NCI-H146 treated with DMSO at 0.1 percent for 48 hours (cell line): ENCODE measurements at regions not wholly inside any gene's neighbourhood (a gene's known extent, or its start where the extent isn't known, plus 50 kb on each side); places are given as distances from the start of the nearest gene placed in this dataset.

Experiments used
- DNase-seq: peaks from one replicate; lab custom pipeline; 2025; ENCODE audit not compliant: unreplicated experiment; lab: John Stamatoyannopoulos, UW

DNA sequence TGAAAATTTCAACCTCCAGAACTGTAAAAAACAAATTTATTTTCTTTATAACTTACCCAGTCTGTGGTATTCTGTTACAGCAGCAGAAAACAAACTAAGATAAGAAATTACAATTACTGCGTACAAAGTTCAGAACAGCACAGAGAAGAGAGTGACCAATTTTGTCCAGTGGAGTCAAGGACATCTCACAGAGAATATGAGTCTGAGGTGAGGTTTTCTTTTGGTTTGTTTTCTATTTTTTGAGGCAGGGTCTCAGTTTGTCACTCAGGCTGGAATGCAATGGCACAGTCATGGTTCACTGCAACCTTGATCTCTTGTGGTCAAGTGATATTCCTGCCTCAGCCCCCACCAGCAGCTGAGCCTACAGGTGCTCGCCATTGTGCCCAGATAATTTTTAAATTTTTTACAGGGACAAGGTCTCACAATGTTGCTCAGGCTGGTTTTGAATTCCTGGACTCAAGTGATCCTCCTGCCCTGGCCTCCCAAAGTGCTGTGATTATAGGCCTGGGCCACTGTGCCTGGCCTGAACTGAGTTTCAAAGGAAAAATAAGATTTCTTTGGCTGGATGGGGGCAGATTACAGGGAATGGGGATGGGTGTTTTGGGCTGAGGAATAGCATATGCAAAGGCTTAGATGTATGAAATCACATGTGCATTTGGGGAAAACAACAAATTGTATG is 201.1 kb upstream of the USP24 start:
- DNase-seq, result no peak

DNA sequence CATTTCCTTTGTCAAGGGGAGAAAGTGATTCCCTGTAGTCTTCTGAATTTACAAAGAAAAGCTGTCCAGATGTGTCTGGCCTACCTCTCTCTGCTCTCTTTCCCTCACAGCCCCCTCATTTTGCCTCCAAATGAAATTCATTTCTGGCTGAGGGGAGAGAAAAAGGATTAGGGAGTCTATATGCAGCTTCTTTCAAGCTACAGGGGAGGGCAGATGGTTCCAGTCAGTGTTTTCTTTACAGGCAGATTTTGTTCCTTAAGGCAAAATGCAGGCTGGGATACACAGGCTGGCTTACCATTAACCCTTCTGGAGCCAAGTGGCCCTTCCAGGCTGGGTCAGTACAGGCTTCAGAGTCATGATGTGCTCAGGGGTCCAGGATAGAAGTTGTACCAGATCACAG is 198.1 kb upstream of the USP24 start:
- no peak for DNase-seq

DNA sequence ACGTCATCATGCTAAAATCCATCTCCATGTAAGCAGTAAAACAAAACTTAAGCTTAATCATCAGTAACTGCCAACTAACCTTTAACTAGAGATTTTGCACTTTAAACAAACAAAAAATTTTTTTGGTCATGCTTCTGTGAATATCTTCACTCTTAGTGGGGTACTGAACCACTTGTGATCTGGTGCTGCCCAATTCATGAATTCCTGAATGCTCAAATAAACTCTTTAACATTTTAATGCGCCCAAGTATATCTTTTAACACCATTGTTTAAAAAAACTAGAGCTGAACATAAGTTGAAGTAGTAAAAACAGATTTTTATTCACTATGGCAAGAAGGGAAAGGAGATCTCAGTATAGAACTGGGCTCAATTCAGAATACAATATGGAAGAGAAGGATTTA is 196.9 kb upstream of the USP24 start:
- no peak for DNase-seq

DNA sequence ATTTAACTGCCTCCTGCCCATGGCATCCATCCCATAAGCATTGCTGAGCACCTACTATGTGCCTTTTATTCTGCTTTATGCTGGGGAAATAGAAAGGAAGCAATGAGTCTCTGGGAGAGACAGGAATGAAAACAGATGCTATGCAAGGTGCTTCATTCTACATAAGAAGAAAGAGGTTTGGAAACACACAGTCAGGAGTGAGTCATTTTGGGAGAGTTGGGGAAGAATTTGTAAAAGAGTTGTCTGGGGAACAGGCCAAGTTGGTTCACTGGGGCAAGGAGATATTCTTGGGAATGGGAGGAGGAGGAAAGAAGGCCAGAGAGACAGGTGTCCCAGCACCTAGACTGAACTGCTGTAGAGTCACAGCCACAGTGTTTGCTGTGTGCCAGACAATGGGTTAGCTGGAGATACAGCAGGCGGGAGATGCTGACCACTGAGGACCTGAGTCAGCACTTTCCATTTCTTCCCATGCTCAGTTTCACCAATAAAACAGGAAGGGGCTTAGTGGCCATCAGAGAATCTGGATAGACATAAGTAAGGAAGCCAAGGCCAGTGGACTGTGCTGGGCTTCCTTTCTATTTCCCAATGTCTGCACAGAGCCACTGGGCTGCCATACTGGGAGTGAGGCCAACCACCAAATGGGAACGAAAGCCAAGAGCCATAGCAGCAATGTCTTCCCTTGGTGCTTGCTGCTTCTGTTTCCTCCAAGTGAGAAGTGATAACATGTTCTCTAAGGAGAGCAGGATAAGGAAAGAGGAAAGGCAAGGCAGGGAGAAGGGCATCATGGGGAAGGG is 187.7 kb upstream of the USP24 start:
- no peak for DNase-seq

DNA sequence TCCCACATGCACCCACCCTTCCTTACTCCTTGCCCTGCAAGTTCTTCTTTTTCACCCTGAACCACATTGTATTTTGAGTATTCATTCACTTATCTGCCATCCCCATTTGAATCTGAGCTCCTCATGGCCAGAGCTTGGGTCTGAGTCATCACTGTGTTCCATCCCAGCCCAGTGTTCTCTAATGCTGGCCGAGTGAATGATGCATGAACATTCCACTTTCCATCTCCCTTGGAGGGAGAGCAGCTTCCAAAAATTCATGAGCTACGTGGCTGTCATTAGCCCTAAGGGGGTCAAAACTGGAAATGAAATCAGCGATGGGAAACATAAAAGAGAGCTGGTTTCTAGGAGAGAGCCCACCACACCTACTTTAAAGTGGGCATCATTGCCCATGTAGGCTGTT is 187.0 kb upstream of the USP24 start:
- no peak for DNase-seq

DNA sequence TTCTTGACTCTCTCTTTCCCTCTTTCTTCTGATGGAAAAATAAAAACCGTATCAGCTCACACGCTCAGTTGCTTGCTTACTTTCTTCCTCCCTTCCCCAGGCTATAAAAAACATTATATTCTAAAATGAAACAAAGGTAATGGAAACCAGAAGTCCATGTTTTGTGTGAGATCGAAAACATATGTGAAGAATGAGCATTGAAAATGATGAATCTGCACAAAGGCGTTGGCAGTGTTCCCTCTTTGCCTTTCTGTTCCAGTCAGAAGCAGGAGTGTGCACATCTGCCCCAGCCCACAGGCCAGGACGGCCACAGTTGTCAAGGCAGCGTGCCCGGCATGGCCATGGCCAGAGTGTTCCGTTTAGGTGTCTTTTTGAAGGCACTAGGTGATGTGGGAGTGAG is 185.3 kb upstream of the USP24 start:
- no peak for DNase-seq

DNA sequence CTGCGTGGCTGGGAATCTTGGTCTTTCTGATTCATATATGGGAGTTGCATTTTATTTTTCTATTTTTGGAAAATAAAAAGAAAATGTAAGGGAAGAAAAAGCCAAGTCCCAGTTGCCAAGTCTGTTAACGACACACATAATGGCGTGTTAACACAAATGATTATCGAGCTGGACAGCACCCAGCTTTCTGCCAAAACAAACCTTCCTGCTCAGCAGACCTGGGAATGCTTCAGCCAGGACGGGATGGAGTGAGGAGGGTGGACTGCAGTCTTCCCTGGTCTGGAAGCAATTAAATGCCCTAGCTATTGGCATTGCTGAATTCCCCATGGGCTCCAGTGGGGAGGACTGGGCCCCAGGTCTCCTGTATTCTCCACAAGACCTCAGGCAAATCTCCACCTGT is 184.2 kb upstream of the USP24 start:
- no peak for DNase-seq

DNA sequence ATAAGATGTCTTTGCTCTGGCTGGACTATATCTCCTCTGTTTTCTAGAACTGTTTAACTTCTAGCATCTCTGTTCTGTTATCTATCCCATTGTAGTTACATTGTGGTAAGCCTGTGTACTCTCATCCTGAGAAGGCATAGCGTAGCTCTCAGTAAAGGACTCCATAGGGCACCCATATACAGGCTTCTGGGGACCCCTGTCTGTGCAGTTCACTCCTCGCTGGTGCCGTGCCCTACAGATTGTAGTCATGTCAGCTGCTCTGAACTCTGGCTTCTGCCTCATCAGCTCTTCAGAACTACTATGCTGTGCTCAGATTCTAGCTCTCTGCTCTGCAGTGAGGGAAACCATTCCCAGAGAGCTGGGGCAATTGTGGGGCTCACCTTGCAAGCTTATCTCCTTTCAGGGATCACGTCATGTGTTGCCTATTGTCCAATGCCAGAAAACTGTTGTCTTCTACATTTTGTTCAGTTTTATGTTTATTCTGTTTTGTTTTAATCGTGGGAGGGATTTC is 181.3 kb upstream of the USP24 start:
- DNase-seq, result no peak

DNA sequence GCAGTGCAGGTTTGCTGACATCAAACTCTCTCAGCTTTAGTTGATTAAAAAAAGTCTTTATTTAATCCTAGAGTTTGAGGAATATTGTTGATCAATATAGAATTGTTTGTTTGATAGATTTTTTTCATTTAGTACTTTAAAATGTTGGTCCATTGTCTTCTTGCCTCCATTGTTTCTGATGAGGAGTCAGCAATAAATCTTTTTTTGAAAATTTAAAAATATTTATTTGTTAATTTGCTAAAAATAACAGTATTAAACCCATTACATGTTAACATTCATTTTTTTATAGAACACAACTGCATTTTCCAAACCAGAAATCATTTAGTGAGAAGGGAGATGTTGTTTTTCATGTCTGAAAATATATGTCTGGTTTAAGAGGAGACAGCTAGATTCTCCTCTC is 173.8 kb upstream of the USP24 start:
- DNase-seq, result no peak

DNA sequence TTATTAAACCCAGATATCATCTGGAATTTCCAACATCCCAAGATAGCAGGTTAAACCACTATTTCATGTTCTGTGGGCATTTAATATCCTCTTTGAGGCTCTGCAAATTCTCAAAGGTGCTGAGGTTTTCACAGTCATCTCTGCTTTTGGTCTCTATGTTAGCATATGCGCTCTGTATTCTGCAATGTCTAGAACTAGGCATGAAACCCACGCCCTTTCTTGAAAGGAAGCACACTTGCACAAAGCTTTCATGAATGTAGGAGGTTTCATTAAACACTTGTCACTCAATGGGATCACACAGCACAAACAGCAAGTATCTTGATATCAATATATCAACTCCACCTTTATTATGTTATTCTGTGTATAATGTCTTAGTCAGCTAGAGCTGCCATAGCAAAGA is 172.0 kb upstream of the USP24 start:
- DNase-seq, result no peak

DNA sequence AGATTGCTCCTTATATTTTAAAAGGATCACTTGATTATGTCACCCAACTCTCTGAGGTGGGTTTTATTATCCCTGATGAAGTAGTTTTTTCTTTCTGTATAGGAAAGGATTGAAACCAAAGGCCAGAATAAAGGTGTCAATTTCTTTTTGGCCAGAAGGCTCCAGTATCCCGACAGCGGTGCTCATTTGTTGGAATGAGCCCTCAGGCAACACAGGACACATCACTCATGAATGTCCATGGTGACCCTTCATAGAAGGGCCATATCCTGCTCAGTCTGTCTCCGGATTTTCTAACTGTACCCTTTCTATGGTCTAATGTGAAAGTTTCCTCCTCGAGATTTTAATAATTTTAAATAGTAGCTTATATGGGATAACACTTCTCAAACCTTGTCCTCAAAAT is 171.3 kb upstream of the USP24 start:
- DNase-seq, result no peak

DNA sequence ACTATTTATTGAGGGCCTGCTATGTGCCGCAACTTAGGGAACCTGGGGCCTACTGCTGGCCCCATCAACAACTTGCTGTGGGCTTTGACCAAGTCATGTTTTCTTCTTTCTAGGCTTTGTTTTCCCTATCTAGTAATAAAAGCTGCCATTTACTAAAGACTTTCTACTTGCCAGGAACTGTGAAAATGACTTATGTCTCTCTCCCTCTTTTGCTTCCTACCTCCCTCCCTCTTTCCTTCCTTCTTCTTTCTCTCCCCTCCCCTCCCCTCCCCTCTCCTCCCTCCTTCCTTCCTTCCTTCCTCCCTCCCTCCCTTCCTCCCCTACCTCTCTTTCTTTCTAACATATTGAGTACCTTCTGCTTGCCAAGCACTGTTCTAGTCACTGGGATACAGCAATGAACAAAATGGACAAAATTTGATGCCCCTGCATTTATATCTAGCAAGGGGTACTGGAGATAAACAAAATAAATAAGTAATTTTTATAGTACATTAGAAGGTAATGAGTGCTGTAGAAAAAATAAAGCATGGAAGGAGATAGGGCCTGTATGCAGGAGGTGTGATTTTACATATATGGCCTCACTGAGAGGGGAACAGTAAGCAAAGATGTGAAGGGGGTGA is 170.3 kb upstream of the USP24 start:
- no peak for DNase-seq

DNA sequence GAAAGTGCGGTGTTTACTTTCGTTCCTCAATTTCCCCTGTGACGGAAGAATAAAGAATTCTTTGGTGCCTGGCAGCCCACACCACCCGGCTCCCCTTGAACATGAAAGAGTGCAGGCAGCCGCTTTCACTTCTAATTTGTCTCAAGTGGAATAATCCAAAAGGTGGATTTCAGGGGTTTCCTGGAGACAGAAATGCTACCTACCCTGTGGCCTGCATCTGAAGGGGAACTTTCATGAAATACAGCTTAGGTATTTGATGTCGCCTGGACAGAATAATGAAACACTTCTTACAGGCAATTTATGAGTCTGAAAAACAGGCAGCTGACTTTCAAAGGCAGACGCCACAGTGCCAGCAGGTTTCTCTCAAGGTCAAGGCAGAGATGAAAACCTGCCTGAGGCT is 169.5 kb upstream of the USP24 start:
- no peak for DNase-seq

DNA sequence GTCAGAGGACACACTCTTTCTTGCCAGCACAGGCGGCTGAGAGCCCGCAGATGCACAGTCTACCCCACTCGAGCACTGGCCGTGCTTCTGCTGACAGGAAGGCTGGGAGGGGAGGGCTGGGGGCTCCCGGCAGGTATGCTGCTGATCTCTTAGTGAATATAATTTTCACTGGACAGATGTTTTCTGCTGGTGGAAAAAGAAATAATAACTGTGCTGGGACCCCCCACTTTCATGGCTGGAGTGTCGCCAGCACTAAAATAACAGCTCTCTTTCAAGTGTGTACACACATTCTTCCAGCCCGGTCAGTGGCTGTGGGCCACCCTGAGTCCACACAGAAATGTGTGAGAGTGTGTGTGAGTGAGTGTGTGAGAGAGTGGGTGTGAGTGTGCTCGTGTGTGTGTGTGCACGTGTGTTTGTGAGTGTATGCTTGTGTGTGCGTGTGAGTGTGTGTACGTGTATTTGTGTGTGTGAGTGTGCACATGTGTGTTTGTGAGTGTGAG is 167.7 kb upstream of the USP24 start:
- DNase-seq, result no peak

DNA sequence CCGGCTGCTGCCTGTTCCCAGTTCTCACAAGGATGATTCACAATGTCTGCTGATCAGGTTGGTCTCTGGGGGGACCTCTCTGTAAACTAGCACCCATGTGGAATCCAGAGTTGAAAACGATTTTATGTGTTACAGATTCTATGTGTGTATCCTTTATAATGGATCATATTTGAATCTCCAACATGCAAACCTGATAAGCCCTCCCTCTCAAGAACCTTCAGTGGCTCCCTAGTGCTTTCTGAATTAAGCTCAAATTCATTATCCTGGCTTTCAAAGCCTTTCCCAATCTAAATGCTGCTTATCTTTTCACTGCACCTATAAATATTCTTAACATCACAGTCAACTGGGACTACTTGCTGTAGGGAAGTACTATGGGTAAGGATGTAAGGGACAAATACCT is 166.8 kb upstream of the USP24 start:
- no peak for DNase-seq

DNA sequence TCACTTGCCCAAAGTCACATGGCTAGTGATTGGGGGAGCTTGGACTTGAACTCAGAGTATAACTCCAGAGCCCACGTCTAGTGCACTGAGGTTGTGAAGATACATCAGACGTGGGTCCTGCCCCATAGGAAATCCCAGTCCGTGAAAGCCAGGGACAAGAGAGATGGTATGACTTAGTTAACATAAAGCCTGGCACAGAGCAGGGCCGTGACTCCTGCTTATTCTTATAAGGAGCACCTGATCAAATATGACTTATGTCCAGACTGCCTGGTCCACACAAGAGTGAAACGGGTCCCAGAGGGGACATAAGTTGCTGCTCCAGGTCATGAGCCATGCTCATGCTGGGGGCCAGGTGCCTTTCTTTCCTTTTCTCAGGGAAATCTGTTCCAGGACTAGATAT is 166.3 kb upstream of the USP24 start:
- DNase-seq, result no peak

DNA sequence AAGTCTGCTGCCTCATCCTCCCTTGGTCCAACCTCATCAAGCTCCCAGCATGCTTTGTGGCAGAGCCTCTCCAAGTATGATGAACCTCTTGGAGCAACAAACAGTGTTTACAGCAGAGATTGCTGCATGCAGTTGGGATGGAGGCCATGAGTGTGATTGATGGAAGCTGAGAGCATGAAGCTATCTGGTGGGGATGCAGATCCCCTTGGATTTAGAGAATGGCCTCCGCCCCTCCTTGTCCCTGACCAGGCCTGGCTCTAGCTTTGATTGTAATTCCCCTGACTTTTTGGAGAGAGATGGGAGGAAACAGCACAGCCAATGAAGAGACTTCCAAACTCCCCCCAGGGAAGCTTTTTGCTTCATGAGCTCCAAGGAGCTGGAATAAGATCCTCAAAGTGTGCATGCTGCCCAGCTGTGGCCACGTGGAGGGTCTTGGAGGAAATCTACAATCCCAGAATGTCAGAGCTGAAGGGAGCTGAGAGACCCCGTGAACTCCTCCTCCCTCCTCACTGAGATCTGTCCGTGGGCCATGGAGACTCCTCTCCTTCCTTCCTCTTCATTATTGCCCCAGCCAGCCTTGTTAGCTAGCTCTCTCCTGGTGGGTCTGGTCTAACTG is 165.3 kb upstream of the USP24 start:
- no peak for DNase-seq

DNA sequence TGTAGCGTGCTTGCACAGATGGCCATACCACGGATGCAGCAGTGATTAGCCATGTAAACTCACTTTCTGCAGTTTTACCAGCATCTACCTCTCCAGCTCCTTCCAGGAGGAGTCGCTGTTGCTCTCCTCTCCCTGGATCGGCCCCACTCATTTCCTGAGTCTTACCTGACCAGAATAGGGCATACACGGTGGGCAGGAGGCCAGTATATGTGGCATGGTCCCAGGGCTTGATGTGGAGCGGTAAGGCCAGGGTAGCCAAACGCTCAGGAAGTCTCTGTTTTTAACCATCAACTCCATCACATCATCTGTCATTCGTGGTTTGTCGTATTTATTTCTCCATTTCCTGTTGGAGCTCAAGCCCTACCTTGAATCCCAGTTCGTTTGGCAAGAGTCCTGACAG is 163.4 kb upstream of the USP24 start:
- no peak for DNase-seq

DNA sequence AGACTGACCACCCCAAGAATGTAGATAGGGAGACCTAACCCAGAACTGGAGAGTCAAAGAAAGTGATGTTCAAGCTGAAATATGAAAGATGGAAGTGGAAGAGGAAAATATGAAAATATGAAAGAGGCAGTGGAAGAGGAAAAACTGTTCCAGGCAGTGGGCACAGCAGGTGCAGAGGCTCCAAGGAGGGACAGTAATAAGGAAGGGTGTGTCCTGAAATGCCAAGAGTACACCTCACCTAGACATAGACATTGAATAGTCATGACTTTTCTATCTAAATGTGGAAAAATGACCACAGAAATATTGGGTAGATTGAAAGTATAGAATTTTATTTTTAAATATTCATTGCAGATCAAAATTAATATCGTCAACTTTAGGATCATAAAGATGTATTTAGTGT is 161.7 kb upstream of the USP24 start:
- DNase-seq, result no peak

DNA sequence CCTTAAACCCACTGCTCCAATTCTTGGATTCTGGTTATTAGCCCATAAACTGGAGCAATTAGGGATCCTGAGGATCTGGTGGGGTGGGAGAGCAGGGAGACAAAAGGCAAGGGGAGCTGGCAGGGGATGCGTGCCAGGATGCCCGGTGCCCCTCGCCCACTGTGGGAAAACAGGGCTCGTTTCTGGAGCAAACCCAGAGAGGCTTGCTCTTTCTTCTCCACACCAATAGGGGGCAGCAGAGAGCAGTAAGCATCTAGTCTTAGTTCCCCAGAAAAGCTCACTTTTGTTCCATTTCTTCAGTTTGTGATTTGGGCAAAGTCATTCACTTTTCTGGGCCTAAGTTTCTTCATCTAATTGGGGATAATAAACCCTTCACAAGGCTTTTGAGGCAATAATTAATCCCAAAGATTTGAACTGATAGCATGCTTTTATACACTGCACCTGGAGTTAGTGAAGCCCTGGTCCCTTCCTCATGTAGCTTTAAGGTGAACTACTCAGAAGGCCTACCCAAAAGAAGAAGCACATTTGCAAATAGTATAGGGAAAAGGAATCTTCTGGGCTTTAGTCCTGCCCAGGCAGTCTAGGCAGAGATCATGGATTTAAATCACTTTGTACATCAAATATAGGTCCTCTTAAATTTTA is 160.6 kb upstream of the USP24 start:
- DNase-seq, result no peak
